PC-9 (cell line): ENCODE measurements at regions not wholly inside any gene's neighbourhood (a gene's known extent, or its start where the extent isn't known, plus 50 kb on each side); places are given as distances from the start of the nearest gene placed in this dataset.

ENCODE experiments used
- EZH2 ChIP-seq: fragments of 200-600 bp; sonication (generic); IDR thresholded peaks from 2 replicates; pipeline ENCODE4 v1.8.0; 2017; ENCODE audit warnings: antibody characterized with exemption, low read depth
- TF ChIP-seq, protein P1 (sequence below): fragments of 200-600 bp; sonication (generic); conservative IDR thresholded peaks from 2 replicates; pipeline ENCODE4 v1.6.1; 2017; ENCODE audit warnings: mixed run types, antibody characterized with exemption, mild to moderate bottlenecking, moderate library complexity

DNA sequence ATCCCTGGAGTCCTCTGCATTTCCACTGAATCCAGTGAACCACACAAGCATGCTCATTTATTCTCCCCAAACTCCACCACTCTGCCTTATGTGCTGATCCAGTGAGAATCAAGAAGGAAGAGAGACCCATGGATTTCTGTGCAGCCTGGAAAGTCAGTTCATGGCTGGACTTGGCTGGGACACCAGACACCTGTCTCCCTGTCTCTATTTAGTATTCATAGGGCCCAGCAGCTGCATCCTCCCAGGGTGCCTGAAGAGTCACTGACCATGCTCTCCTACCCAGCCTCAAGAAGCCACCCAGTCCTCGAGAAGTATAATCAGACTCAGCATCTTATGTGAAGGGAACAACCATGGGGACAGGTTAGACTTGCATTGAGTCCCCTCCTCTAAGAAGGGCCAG lies 83.2 kb downstream of the ZNF280B start:
- TF ChIP-seq, protein P1, sequence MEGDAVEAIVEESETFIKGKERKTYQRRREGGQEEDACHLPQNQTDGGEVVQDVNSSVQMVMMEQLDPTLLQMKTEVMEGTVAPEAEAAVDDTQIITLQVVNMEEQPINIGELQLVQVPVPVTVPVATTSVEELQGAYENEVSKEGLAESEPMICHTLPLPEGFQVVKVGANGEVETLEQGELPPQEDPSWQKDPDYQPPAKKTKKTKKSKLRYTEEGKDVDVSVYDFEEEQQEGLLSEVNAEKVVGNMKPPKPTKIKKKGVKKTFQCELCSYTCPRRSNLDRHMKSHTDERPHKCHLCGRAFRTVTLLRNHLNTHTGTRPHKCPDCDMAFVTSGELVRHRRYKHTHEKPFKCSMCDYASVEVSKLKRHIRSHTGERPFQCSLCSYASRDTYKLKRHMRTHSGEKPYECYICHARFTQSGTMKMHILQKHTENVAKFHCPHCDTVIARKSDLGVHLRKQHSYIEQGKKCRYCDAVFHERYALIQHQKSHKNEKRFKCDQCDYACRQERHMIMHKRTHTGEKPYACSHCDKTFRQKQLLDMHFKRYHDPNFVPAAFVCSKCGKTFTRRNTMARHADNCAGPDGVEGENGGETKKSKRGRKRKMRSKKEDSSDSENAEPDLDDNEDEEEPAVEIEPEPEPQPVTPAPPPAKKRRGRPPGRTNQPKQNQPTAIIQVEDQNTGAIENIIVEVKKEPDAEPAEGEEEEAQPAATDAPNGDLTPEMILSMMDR: no peak
- no peak for TF ChIP-seq EZH2
